Breast epithelium (tissue), 4 donors: ENCODE measurements at regions not wholly inside any gene's neighbourhood (a gene's known extent, or its start where the extent isn't known, plus 50 kb on each side); places are given as distances from the start of the nearest gene placed in this dataset.

ENCODE experiments used
- DNase-seq, 2 donors: peaks; one replicate each; pipeline ENCODE4 v3.0.0-alpha.2; 2019; ENCODE audit warnings: low spot score in 2 of 2
- H3K27ac ChIP-seq, 2 donors: fragments of 200-600 bp; sonication (generic) in 1 of 2; one replicate each; pipeline ENCODE4 v1.5.1; 2016 to 2019; ENCODE audit warnings: mild to moderate bottlenecking in 1 of 2
- H3K27me3 ChIP-seq, 2 donors: fragments of 200-600 bp; sonication (generic) in 1 of 2; one replicate each; pipeline versions ENCODE4 v1.5.1 to v1.6.0; 2017 to 2019; ENCODE audit warnings: control low read depth in 1 of 2, mild to moderate bottlenecking in 1 of 2
- H3K36me3 ChIP-seq: fragments of 200-600 bp; one replicate; pipeline ENCODE4 v1.5.1; 2019
- H3K4me1 ChIP-seq, 2 donors: fragments of 200-600 bp; sonication (generic); one replicate each; pipeline ENCODE4 v1.5.1; 2016 to 2019; ENCODE audit warnings: control low read depth in 1 of 2
- H3K4me3 ChIP-seq, 3 donors: fragments of 200-600 bp; sonication (generic); 1 replicate in 2 of 3; 2 replicates in 1 of 3; pipeline ENCODE4 v1.5.1; 2016 to 2019; ENCODE audit warnings: mild to moderate bottlenecking in 3 of 3, moderate library complexity in 2 of 3
- H3K9me3 ChIP-seq, 2 donors: fragments of 200-600 bp; sonication (generic) in 1 of 2; one replicate each; pipeline ENCODE4 v1.5.1; 2016 to 2019; ENCODE audit warnings: control low read depth in 1 of 2
- CTCF ChIP-seq, 3 donors: fragments of 450-650 bp; IDR thresholded peaks; one replicate each; pipeline ENCODE4 v1.5.1; 2016 to 2017; ENCODE audit warnings: antibody characterized with exemption in 3 of 3, mild to moderate bottlenecking in 3 of 3, moderate library complexity in 3 of 3
- POLR2A ChIP-seq: fragments of 450-650 bp; IDR thresholded peaks from one replicate; pipeline ENCODE4 v1.6.1; 2016; ENCODE audit warnings: antibody characterized with exemption, mild to moderate bottlenecking, moderate library complexity
- POLR2AphosphoS5 ChIP-seq, 3 donors: sonication (generic); formaldehyde crosslinking; IDR thresholded peaks; one replicate each; pipeline ENCODE4 v1.6.1; 2017; ENCODE audit warnings: antibody characterized with exemption in 3 of 3
- intact Hi-C: fragments of 100-400 bp; cut with DNase I; formaldehyde crosslinking; loops from one replicate; pipeline ENCODE4 v1.15.1; 2023; ENCODE audit warnings: low total_unique reads

GRCh38 chr20:60244373-60245146 lies 286.3 kb downstream of the CDH26 start:
- Histone ChIP-seq H3K27ac (no peak overlapping the region), H3K4me3 (no peak overlapping the region), H3K9me3 (no peaks in the 10 kb centered on the region), H3K4me1 (no peaks in the 10 kb centered on the region), H3K27me3 (no peaks in the 10 kb centered on the region), H3K36me3 (no peaks in the 10 kb centered on the region)
- no peak for TF ChIP-seq CTCF (IDR thresholded peaks at IDR 0.05)
- no peak for TF ChIP-seq POLR2A
- no peak for TF ChIP-seq POLR2AphosphoS5 (IDR thresholded peaks at IDR 0.05)
- no peak for DNase-seq
- intact Hi-C loops: loop anchor here (1.0 kb wide), 1 partner anchor 38 kb away; no protein-coding TSS in a partner anchor

GRCh38 chr20:60246751-60247150 lies 288.5 kb downstream of the CDH26 start:
- H3K27me3 ChIP-seq: no peaks in the 10 kb centered on the region
- intact Hi-C loops: no loop called here
- TF ChIP-seq POLR2A (no peak), POLR2AphosphoS5 (IDR thresholded peaks at IDR 0.05) (no peak), CTCF (IDR thresholded peaks at IDR 0.05) (no peak)
- H3K4me1 ChIP-seq: no peaks in the 10 kb centered on the region
- H3K9me3 ChIP-seq: no peaks in the 10 kb centered on the region
- no peak overlapping the region for H3K27ac ChIP-seq
- H3K4me3 ChIP-seq: no peak overlapping the region
- no peak for DNase-seq
- H3K36me3 ChIP-seq: no peaks in the 10 kb centered on the region

GRCh38 chr20:60249436-60249835 lies 291.2 kb downstream of the CDH26 start:
- intact Hi-C loops: no loop called here
- DNase-seq: peak in 1 of 2 donors; percentile 26
- H3K27ac ChIP-seq: no peak overlapping the region
- TF ChIP-seq POLR2A: no peak
- no peak for TF ChIP-seq POLR2AphosphoS5 (IDR thresholded peaks at IDR 0.05)
- no peak for TF ChIP-seq CTCF (IDR thresholded peaks at IDR 0.05)
- no peaks in the 10 kb centered on the region for H3K4me1 ChIP-seq
- H3K36me3 ChIP-seq: no peaks in the 10 kb centered on the region
- H3K9me3 ChIP-seq: no peaks in the 10 kb centered on the region
- no peaks in the 10 kb centered on the region for H3K27me3 ChIP-seq
- no peak overlapping the region for H3K4me3 ChIP-seq

GRCh38 chr20:60250251-60250650 lies 292.0 kb downstream of the CDH26 start:
- TF ChIP-seq CTCF (IDR thresholded peaks at IDR 0.05) (no peak), POLR2A (no peak), POLR2AphosphoS5 (IDR thresholded peaks at IDR 0.05) (no peak)
- H3K36me3 ChIP-seq: no peaks in the 10 kb centered on the region
- intact Hi-C loops: no loop called here
- no peak for DNase-seq
- H3K4me1 ChIP-seq: peaks cover 0 to 6% of the 10 kb centered on the region in 2 donors
- H3K27me3 ChIP-seq: no peaks in the 10 kb centered on the region
- H3K27ac ChIP-seq: no peak overlapping the region
- H3K4me3 ChIP-seq: no peak overlapping the region
- no peaks in the 10 kb centered on the region for H3K9me3 ChIP-seq

GRCh38 chr20:60252866-60253265 lies 294.6 kb downstream of the CDH26 start:
- no peak for DNase-seq
- Histone ChIP-seq H3K4me1 (peaks cover 0 to 7% of the 10 kb centered on the region in 2 donors), H3K36me3 (no peaks in the 10 kb centered on the region), H3K27ac (no peak overlapping the region), H3K9me3 (no peaks in the 10 kb centered on the region), H3K27me3 (no peaks in the 10 kb centered on the region), H3K4me3 (no peak overlapping the region)
- intact Hi-C loops: no loop called here
- TF ChIP-seq POLR2AphosphoS5 (IDR thresholded peaks at IDR 0.05): no peak
- no peak for TF ChIP-seq CTCF (IDR thresholded peaks at IDR 0.05)
- no peak for TF ChIP-seq POLR2A
